GM21786 (cell line): ENCODE measurements at regions not wholly inside any gene's neighbourhood (a gene's known extent, or its start where the extent isn't known, plus 50 kb on each side); places are given as distances from the start of the nearest gene placed in this dataset.

ENCODE experiments used
- ATAC-seq: cut with Tn5 transposase; IDR thresholded peaks from one replicate; pipeline ENCODE4 v1.9.1; 2021; ENCODE audit not compliant: unreplicated experiment

DNA sequence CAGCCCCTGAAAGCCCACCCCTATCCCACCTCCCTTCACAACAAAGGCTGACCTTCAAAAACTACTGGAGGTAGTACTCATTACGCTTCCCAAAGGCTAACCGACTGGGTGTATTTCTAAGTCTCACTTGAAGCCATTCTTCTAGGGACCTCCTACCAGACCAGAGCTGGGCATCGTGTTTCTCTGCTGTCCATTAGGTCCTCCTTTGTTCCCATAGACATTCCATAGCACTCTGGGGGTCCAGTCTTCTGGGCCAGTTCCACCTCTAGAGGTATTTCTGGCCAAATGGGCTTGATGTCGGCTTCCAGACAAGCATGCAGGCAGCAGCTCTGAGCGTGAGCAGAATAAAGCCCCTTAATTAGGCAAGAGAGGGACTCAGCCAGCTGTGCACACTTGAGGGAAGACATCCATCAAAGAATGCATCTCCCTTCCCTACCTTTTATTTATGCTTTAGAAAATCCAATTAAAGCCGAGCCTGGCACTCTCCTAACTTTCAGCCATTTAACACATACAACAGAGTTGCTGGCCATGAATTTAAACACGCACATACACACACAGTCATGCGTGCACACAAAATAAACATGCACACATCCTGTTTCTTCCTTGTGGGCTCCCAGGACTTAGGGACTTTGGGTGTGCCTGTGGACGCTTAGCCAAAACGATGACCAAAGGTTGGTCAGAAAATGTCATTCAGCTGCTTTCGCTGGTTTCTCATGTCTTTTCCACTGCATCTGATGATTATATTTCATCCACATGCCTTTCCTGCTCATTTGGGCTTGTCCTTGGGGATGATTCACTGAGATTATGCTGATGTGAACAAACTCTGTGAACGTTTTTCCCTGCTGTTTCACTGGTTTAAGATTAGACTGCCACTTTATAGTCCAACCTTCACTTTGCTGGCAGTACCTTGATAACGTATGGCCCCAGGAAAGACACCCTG lies 362.0 kb upstream of the NFE2L3 start:
- no peak for ATAC-seq

DNA sequence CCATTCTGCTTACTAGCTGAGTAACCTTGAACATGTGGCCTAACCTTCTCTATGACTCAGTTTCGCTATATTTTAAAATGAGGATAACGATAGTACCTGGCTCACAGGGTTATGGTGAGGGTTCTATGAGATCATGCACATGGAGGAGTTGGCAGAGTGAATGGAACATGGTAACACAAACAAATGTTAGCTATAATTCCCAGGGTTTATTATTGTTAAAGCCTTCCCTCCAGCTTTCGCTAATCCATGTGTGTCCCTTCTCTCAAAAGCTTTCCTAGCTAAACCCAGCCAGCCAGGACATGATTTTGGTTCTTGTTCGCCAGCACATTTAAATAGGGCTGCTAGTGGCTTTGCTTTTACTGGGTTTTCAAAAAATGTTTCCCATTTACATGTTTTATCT lies 361.0 kb upstream of the NFE2L3 start:
- no peak for ATAC-seq

DNA sequence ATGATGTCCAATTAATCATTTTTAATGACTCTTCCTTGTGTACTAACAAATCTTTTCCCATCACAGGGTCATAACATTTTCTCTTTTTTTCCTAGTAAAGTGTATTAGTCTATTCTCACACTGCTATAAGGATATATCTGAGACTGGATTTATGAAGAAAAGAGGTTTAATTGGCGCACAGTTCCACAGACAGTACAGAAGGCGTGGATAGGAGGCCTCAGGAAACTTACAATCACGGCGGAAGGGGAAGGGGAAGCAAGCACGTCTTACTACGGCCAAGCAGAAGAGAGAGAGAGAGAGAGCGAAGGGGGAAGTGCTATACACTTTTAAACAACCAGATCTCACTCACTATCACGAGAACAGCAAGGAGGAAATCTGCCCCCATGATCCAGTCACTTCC lies 359.4 kb upstream of the NFE2L3 start:
- no peak for ATAC-seq

DNA sequence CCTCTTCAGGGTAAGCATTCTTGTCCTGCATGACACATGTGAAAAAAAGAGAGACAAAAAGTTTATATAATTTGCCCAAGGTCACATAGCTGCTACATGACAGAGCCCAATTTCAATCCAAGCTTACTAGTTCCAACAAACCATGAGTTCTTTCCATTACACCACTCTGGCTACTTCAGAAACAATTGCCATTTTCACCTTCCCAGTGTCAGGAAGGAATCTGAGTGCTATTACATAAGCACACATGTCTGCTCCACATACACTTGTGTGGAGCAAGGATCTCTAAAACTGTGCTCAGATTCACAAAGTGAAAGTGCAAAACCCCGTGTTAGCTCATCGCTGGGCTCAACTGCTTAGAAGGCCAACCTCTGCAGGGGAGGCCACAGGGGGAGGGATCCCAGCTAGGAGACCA lies 356.2 kb upstream of the NFE2L3 start:
- no peak for ATAC-seq

DNA sequence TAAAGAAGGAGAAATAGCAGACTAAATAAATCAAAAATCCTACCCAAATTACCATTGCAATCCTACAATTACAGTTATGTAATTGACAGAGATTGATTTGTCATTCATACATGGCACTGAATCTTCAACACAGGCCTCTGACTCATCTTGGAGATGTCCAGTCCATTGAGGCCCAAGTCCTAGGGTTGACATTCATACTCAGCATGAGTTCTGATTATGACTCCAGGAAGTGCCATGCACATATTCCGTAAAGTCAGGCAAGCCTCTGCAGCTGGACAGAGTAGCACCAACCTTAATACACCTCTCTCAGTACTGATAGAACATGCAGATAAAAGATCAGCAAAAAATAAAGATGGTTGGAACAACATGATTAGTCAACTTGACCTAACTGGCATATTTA lies 353.7 kb upstream of the NFE2L3 start:
- ATAC-seq: no peak

DNA sequence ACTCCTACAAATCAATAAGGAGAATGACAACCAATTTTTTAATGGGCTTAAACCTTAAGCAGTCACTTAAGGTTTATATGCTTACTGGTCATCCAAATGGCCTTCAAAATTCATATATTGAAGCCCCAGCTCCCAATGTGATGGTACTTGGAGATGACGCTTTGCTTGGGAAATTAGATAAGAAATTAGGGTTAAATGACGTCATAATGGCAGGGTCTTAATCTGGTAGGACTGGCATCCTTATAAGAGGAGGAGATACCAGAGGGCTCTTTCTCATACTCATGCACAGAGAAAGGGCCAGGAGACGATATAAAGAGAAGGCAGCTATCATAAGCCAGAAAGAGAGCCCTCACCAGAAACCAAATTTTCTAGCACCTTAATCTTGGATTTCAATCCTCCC lies 350.8 kb upstream of the NFE2L3 start:
- ATAC-seq: no peak

DNA sequence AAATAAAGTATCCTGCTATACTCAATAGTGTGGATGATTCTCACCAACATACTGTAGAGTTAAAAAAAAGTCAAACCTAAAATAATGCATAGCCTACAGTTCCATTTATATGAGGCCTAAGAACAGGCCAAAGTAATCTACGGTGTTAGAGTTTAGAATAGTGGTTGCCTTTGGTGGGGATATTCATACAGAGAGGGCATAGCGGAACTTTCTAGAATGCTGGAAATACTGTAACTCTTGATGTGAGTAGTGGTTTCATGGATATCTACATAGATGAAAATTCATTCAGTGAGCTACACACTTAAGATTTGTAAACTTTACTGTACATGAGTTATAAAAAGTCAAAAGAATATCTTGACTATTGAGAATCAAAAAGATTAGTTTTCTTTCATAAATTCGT lies 349.9 kb upstream of the NFE2L3 start:
- ATAC-seq: no peak

DNA sequence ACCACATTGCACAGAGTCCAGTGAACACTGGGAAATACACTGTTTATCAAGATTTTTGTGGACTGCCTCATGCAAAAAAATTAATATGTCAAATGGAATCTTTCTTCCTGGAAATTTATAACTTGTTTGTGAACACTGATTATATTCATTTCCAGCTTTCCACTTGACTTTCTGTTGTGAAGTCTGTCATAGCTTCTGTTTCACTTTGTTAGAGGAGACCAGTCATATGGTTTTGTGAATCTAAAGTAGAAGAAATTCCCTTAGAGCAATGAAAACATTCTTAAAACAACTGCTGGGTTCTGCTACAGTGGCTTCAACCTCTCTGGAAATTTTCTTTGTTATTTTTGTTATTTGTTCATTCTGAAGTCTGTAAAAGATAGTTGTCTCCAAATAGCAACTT lies 349.5 kb upstream of the NFE2L3 start:
- no peak for ATAC-seq

DNA sequence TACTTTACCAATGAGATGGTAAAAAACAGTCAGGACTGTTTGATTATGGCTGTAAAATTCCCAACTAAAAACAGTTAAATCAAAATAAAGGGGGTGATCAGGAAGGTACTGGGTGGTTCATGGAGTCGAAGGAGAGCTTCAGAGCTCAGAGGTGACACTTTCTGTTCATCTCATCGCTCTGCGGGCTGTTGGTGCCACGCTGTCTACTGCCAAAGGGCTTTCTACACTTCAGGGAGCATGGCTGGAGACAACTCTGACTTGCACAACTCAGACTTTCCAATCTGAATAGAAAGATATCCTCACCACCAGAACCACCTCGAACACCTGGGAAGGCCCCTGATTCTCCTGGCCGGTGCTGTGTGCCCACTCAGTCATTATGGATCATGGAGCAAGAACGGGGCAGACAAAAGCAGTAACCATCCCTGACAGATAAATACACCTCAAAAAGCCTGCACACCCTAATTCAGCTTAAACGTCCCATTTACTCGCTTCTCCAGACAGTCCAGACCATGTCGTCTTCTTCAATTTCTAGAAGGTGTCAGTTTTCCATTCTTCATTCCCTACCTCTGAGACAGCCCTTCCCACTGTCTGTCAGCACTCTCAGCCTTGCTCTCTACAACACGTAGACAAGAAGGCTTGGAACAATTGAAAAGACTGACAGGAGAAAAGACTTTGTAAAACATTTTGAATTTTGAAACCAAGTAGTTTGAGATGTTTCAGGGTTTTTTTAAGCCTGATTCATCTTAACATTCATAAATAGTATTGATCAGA lies 348.7 kb upstream of the NFE2L3 start:
- ATAC-seq: no peak

DNA sequence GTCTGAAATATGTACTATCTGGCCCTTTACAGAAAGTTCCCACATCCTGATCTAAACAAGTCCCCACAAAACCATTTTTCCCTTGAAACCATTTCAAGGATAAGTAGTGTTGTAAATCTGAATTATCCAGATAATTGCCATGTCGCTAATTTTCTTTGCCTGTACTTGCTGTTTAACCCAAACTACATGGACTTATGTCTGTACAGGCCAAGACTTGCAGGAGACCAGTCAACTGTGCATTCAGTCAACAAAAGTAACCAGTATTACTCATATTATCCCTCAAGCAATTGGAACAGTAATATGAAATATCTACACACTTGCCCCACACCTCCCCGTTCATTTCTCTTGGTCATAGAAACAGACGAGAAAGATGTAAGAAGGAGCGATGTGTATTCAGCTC lies 347.8 kb upstream of the NFE2L3 start:
- no peak for ATAC-seq

DNA sequence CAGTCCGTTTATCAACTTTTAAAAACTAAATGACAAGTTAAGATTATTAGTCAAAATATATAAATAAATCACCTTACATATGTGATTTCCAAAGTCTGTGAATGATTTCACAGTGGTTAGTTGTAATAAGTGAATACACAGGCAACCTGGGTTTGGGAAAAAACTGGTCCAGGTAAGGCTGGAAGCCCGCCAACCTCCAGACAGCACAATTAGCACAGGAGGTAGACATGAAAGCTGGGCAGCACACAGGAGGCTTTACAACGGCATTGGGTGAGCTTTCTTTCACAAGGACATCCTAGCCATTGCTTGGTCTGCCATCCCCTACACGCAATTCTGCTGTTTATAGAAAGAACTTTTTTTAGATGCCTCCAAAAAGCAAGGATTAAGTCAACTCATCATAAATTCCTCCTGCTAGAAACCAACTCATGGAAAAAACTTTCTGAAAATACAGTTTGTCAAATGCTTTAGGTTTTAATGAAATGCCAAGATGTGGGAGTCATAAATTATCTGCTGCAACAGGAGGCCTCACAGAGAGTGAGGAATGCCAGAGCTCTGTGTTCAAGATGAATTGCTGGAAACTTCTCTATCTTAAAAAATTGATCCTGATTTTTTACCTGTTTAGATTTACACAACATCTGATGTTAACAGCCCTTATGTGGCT lies 346.8 kb upstream of the NFE2L3 start:
- no peak for ATAC-seq

DNA sequence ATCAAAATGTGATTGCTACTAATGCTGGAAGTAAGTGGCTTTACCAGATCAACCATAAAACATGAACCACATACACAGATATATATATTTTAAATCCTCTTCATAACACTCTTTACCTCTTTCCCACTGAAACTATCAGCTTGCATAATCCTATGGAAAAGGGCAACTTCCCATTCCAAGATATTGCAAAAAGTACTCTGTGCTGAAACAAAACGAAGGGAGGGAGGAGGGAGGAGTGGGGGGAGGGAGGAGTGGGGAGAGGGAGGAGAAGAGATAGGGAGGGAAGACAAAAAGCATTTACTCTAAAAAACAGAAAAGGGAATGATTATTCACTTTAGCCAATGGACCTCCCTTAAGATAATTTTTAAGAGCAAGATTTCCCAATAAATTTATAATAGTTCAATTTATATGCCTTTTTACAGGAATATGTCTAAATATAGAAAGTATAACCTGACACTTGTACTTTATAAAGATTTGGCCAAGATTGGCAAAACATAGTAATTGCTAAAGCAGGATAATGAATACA lies 344.8 kb upstream of the NFE2L3 start:
- ATAC-seq: no peak

DNA sequence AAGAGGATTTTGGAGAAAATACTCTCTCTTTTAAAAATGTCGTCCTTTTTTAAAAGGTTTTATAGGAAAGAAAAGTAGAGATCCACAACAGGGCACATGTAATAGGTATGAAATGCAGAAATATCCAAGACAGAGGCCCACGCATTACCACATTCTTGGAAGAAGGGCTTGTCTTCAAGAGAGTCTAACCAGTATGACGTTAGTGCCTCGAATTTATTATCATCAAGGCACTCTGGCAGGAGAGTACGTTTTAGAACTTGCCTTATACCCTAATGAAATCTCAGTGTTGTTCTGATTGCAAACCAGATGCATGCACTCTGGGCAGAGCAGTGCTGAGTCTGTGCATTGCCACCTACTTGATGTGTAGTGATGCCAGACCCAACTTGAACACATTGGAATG lies 342.6 kb upstream of the NFE2L3 start:
- no peak for ATAC-seq

DNA sequence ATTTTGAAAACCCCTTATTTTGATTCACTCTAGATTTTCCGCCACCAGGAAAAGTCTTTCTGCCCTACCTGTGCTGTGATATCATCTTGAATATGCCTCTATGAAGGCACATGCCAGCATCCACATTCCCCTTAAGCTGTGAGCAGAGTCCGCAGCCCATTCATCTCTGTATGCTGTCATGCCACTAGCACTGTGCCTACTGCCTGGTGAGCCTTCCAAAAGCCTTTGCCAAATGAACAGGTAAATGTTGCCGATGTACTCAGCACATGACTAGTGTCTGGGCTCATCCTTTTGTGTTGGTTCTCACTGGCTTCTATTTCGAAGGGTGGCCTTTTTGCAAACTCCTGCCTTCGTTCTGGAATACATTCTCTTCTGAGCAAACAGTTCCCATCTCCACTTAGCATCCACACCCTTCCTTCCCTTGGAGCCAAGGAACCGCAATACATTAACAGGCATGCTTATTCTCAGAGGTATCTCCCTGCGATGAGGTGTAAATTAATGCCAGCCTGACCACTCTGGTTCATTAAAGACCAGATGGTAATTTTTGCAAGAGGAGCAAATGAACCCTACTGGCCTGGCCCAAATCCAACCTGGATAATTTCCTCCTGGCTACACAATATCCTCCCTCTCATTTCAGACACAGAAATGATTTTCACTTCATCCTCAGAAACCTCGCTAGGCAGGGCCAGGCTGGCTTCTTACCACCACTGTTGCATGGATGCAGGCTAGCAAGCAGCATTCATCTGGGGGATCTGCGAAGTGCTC lies 339.7 kb upstream of the NFE2L3 start:
- no peak for ATAC-seq

DNA sequence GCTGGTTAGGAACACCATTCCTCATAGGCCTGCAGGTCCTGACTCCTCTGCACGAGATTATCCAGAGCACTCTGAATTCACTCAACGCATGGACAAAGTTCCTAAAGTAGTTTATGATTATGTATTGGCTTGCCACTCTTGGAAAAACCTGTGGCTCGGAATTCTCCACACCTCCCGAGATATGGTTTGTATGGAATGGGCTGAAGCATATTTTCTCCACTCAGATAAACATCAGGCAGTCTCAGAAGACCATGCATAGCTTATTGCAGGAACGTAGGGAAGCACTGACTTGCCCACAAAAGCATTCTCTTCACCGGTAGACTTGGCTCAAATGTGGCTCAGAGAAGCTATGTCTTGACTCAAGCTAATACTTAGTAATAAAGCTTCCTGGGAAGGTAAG lies 338.6 kb upstream of the NFE2L3 start:
- ATAC-seq: no peak

DNA sequence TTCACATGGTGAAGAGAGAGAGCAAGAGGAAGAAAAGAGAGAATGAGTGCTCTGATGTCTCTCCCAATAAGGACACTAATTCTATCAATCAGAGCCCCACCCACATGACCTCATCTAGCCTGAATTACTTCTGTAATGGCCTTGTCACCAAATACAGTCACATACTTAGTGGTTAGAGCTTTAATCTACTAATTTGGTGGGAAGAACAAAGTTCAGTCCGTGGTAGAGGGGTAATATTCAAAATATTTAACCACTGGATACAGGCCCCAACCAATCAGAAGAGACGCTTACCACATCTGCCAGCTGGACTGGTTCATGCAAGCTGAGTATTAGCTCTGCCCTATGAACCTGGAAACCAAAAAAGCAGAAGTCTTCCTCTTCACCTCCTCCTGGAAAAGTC lies 336.3 kb upstream of the NFE2L3 start:
- no peak for ATAC-seq

DNA sequence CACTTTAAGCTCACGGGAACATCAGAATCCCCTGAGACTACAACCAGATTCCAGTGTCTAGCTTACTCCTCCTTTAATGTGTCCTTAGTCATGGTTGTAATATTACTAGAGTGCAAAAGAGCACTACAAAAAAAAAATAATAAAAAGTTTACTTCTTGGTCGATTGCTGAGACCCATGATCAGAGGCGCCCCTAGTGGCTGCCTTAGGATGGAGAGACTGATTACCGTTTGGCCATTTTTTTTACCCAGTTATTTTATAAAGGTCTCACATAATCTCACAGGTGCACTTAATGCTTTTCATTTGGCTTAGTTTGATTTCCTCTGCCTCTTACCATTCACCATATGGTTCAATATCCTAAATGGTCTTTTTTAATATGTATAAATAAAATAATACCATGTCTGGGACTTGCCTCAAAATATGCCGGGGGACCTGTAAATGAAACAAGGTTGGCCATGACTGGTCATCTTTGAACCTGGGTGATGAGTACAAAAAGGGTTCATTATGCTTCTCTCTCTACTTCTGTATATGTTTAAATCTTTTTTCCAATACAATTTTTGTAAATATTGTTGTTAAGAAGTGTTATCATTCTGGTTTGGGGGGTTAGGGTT lies 331.5 kb upstream of the NFE2L3 start:
- no peak for ATAC-seq

DNA sequence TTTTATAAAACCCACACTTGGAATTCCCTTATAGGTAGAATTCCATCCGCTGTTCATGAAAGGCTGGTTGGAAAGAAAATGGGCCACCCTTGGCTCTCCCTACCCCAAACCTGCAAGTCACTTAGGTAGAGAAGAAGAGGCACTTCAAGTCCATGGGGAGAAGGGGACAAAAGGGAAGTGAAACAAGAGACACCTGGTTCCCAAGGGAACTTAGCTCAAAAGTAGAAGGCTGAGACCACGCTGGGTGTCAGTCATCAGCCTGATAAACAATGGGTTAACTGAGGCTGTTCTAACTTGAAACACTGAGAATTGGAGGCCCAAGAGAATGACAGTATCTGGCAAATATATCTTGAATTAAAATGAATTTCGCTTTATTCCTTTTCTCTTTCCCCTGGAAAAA lies 330.8 kb upstream of the NFE2L3 start:
- ATAC-seq: no peak

DNA sequence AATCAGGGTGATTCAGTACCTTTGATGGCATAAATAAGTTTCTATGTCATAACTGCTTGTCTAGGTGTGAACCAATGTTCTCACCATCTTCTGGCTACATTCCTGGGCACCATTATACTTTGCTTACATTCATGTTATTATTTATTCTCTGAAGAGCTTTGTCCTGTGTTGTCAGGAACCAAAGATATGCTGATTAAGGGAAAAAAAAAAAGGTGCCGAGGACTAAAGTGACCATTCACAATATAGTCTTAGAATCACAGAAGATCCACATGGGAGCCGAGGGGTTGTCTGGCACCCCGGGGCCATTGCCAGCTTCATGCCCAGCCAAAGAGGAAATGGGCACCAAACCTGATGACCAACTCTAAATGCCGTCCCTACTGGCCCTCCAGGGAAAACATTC lies 329.2 kb upstream of the NFE2L3 start:
- ATAC-seq: no peak

DNA sequence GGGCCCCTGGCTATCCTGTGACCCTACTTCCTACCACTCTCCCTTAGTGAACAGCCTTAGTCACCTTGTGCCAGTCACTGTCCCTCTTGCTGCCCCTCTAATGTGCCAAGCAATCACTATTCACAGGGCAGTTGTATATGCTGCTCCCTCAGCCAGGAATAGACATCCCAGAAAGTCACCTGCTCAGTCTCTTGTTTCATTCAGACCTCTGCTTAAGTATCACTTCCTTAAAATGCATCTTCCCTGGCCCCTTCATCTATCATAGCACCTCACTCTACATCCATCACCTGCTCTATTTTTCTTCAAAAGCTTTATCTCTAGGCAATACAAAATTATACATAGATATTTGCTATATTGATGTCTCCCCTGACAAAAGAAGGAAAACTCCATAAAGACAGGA lies 328.4 kb upstream of the NFE2L3 start:
- ATAC-seq: no peak
